GM04503 (cell line): ENCODE measurements at regions not wholly inside any gene's neighbourhood (a gene's known extent, or its start where the extent isn't known, plus 50 kb on each side); places are given as distances from the start of the nearest gene placed in this dataset.

Experiments
- DNase-seq: peaks from one replicate; pipeline ENCODE4 v3.0.0-alpha.2; 2012; ENCODE audit warnings: low read depth

- no peak for DNase-seq
Observed at GRCh38 chr11:45347348-45348082, 61.4 kb upstream of the SYT13 start.

GRCh38 chr11:45345491-45345890, 59.4 kb upstream of the SYT13 start:
- no peak for DNase-seq

GRCh38 chr11:45344028-45344427, 57.9 kb upstream of the SYT13 start:
- DNase-seq, result no peak

DNA sequence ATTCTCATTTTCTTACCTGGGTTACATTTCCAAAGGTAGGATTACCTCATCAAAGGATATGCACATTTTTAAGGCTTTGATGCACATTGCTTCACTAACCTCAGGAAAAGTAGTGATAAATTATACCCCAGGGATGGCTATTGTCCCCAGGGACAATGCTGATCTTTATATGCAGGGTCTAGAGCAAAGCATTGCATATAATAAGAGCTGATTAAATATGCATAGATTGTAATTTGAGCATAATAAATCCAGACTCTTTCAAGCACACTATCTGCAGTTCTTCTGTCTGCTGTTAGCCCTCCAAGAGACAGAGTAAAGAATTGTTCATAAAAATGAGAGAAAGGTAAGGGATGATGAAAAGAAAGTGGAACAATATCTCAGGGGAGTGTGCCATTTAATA, 57.3 kb upstream of the SYT13 start:
- no peak for DNase-seq

DNA sequence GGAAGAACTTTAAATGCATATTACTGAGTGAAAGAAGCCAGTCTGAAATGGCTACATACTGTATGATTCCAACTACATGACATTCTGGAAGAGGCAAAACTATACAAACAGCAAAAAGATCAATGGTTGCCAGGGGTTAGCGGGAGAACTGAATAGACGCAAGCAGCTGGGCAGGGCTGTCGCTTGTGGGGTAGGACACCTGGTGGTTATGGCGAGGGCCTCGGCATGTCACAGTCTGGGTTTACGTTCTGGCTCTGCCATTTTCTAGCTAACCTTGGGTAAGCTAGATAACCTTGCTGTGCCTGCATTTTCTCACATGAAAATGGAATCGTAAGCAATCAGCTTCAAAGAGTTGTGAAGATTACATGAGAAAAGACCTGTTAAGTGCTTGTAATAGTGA, 55.2 kb upstream of the SYT13 start:
- no peak for DNase-seq

GRCh38 chr11:45339729-45340519, 53.8 kb upstream of the SYT13 start:
- DNase-seq, result peak; percentile 20

GRCh38 chr11:45337583-45338360, 51.6 kb upstream of the SYT13 start:
- DNase-seq, result no peak

- DNase-seq, result no peak
Observed at GRCh38 chr11:45336136-45336535, 50.0 kb upstream of the SYT13 start.
